ENCODE measurements at regions not wholly inside any gene's neighbourhood (a gene's known extent, or its start where the extent isn't known, plus 50 kb on each side); places are given as distances from the start of the nearest gene placed in this dataset.

DNA sequence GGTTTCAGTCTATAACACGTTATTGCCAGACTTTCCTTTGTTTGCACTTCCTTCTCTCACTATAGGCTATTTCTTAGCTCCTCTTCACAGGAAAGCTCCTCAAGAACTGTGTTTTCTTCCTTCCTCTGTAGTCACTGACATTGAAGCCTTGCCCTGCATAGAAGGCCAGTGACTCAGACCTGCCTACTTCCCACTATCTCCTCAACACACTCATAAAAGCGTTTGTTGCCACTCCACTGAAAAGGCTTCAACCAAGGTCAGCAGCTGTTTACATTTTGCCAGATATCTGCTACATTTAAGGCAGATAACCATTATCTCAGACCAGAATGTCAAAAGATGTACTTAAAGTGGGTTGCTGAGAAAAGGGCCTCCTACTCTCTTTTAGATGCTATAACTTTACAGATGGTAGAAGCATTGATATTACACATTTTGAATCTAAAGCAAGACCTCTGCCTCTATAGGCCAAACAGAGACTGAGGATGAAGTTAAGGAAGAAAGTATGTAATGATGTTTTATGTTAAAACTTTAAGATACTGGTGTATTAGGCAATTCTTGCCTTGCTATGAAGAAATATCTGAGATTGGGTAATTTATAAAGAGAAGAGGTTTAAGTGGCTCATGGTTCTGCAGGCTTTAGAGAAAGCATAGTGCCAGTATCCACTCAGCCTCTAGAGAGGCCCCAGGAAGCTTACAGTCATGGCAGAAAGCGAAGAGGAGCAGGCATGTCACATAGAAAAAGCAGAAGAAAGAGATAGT lies 233.3 kb upstream of the FLRT2 start:
- ChIA-PET POLR2A (no interaction called here), CTCF (no interaction called here)
- no peaks in the 10 kb centered on the region for H3K4me1 ChIP-seq (ENCODE audit: control insufficient read depth, insufficient read depth, low read length)
- H3K27ac ChIP-seq (ENCODE audit: low read length) = no peak overlapping the region
- TF ChIP-seq, protein P1, sequence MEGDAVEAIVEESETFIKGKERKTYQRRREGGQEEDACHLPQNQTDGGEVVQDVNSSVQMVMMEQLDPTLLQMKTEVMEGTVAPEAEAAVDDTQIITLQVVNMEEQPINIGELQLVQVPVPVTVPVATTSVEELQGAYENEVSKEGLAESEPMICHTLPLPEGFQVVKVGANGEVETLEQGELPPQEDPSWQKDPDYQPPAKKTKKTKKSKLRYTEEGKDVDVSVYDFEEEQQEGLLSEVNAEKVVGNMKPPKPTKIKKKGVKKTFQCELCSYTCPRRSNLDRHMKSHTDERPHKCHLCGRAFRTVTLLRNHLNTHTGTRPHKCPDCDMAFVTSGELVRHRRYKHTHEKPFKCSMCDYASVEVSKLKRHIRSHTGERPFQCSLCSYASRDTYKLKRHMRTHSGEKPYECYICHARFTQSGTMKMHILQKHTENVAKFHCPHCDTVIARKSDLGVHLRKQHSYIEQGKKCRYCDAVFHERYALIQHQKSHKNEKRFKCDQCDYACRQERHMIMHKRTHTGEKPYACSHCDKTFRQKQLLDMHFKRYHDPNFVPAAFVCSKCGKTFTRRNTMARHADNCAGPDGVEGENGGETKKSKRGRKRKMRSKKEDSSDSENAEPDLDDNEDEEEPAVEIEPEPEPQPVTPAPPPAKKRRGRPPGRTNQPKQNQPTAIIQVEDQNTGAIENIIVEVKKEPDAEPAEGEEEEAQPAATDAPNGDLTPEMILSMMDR (IDR thresholded peaks at IDR 0.05) = no peak
- no peak for TF ChIP-seq POLR2AphosphoS5 (IDR thresholded peaks at IDR 0.05; ENCODE audit: low read depth, low read length)
- TF ChIP-seq TCF7L2 (IDR thresholded peaks at IDR 0.05; ENCODE audit: low read depth, low read length) = no peak
- no peak for TF ChIP-seq SIN3A (IDR thresholded peaks at IDR 0.05; ENCODE audit: borderline replicate concordance, insufficient read depth, low read depth, low read length)
- TF ChIP-seq, protein P2, sequence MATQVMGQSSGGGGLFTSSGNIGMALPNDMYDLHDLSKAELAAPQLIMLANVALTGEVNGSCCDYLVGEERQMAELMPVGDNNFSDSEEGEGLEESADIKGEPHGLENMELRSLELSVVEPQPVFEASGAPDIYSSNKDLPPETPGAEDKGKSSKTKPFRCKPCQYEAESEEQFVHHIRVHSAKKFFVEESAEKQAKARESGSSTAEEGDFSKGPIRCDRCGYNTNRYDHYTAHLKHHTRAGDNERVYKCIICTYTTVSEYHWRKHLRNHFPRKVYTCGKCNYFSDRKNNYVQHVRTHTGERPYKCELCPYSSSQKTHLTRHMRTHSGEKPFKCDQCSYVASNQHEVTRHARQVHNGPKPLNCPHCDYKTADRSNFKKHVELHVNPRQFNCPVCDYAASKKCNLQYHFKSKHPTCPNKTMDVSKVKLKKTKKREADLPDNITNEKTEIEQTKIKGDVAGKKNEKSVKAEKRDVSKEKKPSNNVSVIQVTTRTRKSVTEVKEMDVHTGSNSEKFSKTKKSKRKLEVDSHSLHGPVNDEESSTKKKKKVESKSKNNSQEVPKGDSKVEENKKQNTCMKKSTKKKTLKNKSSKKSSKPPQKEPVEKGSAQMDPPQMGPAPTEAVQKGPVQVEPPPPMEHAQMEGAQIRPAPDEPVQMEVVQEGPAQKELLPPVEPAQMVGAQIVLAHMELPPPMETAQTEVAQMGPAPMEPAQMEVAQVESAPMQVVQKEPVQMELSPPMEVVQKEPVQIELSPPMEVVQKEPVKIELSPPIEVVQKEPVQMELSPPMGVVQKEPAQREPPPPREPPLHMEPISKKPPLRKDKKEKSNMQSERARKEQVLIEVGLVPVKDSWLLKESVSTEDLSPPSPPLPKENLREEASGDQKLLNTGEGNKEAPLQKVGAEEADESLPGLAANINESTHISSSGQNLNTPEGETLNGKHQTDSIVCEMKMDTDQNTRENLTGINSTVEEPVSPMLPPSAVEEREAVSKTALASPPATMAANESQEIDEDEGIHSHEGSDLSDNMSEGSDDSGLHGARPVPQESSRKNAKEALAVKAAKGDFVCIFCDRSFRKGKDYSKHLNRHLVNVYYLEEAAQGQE (IDR thresholded peaks at IDR 0.05; ENCODE audit: insufficient read depth in 1 of 2, low read depth in 2 of 2, low read length in 1 of 2) = no peak
- H3K9me3 ChIP-seq (ENCODE audit: control insufficient read depth, insufficient read depth, low read depth, low read length) = no peaks in the 10 kb centered on the region
- DNase-seq (ENCODE audit: low read depth, low spot score) = no peak
- no peak overlapping the region for H3K4me3 ChIP-seq (ENCODE audit: low read depth in 2 of 2, low read length in 2 of 2)
- intact Hi-C loops (cut with micrococcal nuclease; ENCODE audit: unreplicated experiment) = no loop called here
- no TSS peak for BruUV-seq (replicated peaks)
- in situ Hi-C loops (cut with HindIII; ENCODE audit: low pct_unique_long_range_greater_than_20kb, low sequenced_read_pairs) = no loop called here
- ATAC-seq = no peak
- H3K27me3 ChIP-seq (ENCODE audit: control insufficient read depth, insufficient read depth, low read length) = no peaks in the 10 kb centered on the region
- no peaks in the 10 kb centered on the region for H3K36me3 ChIP-seq (ENCODE audit: control insufficient read depth, insufficient read depth, low read length)

DNA sequence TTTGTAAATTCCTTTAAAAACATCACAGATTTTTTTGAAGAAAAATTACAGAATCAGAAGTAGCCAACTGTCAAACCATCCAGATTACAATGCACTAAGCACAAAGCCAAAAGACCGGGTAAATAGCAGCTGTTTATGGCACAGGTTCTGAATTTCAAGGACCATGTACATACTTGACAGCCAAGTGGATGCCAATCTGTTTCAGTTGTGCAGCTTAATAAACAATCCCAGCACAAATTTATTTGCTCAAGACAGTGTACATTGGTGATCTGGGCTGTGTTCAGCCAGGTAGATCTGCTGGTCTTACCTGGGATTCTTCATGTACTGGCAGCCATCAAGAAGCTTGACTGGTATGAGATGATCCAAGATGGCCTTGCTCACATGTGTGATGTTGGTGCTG lies 229.8 kb upstream of the FLRT2 start:
- Histone ChIP-seq H3K27me3 (ENCODE audit: control insufficient read depth, insufficient read depth, low read length) (no peaks in the 10 kb centered on the region), H3K36me3 (ENCODE audit: control insufficient read depth, insufficient read depth, low read length) (no peaks in the 10 kb centered on the region), H3K4me1 (ENCODE audit: control insufficient read depth, insufficient read depth, low read length) (no peaks in the 10 kb centered on the region), H3K27ac (ENCODE audit: low read length) (no peak overlapping the region), H3K4me3 (ENCODE audit: low read depth in 2 of 2, low read length in 2 of 2) (no peak overlapping the region), H3K9me3 (ENCODE audit: control insufficient read depth, insufficient read depth, low read depth, low read length) (no peaks in the 10 kb centered on the region)
- in situ Hi-C loops (cut with HindIII; ENCODE audit: low pct_unique_long_range_greater_than_20kb, low sequenced_read_pairs) = no loop called here
- ATAC-seq (no peak), DNase-seq (ENCODE audit: low read depth, low spot score) (no peak)
- ChIA-PET POLR2A (no interaction called here), CTCF (no interaction called here)
- BruUV-seq (replicated peaks) = no TSS peak
- intact Hi-C loops (cut with micrococcal nuclease; ENCODE audit: unreplicated experiment) = no loop called here
- TF ChIP-seq SIN3A (IDR thresholded peaks at IDR 0.05; ENCODE audit: borderline replicate concordance, insufficient read depth, low read depth, low read length) (no peak), TCF7L2 (IDR thresholded peaks at IDR 0.05; ENCODE audit: low read depth, low read length) (no peak), POLR2AphosphoS5 (IDR thresholded peaks at IDR 0.05; ENCODE audit: low read depth, low read length) (no peak)
- TF ChIP-seq, protein P1 (IDR thresholded peaks at IDR 0.05) = no peak
- TF ChIP-seq, protein P2 (IDR thresholded peaks at IDR 0.05; ENCODE audit: insufficient read depth in 1 of 2, low read depth in 2 of 2, low read length in 1 of 2) = no peak
